HG03097 (cell line): ENCODE measurements at regions not wholly inside any gene's neighbourhood (a gene's known extent, or its start where the extent isn't known, plus 50 kb on each side); places are given as distances from the start of the nearest gene placed in this dataset.
"Not testable (repeated sequence)": the region's sequence is repeated elsewhere in the genome, so short reads cannot be mapped to it uniquely, and the experiment has no call there.

Experiments used
- ATAC-seq: cut with Tn5 transposase; IDR thresholded peaks from one replicate; pipeline ENCODE4 v1.9.1; 2021; ENCODE audit not compliant: unreplicated experiment, low FRiP score

GRCh38 chr4:1531683-1532548, 125.7 kb upstream of the NKX1-1 start:
- no peak for ATAC-seq

- ATAC-seq, result no peak
Measured at GRCh38 chr4:1530356-1530755, 124.1 kb upstream of the NKX1-1 start.

GRCh38 chr4:1524761-1525160, 118.5 kb upstream of the NKX1-1 start:
- ATAC-seq, result no peak

- ATAC-seq, result no peak
Measured at GRCh38 chr4:1523907-1524636, 117.8 kb upstream of the NKX1-1 start.

GRCh38 chr4:1523506-1523905, 117.3 kb upstream of the NKX1-1 start:
- ATAC-seq, result no peak

- ATAC-seq, result no peak
Measured at GRCh38 chr4:1523033-1523432, 116.8 kb upstream of the NKX1-1 start.

GRCh38 chr4:1522606-1523005, 116.4 kb upstream of the NKX1-1 start:
- ATAC-seq, result no peak

- ATAC-seq, result no peak
Measured at GRCh38 chr4:1521821-1522361, 115.6 kb upstream of the NKX1-1 start.

GRCh38 chr4:1520795-1521576, 114.7 kb upstream of the NKX1-1 start:
- ATAC-seq, result not testable (repeated sequence)

- no peak for ATAC-seq
Measured at GRCh38 chr4:1519787-1520661, 113.8 kb upstream of the NKX1-1 start.

- ATAC-seq, result no peak
Measured at GRCh38 chr4:1518997-1519700, 112.9 kb upstream of the NKX1-1 start.

- ATAC-seq, result no peak
Measured at GRCh38 chr4:1517592-1518411, 111.6 kb upstream of the NKX1-1 start.

GRCh38 chr4:1516881-1517480, 110.7 kb upstream of the NKX1-1 start:
- ATAC-seq, result no peak

- no peak for ATAC-seq
Measured at GRCh38 chr4:1516261-1516660, 110.0 kb upstream of the NKX1-1 start.

GRCh38 chr4:1515763-1516162, 109.5 kb upstream of the NKX1-1 start:
- ATAC-seq, result no peak

- ATAC-seq, result no peak
Measured at GRCh38 chr4:1515156-1515555, 108.9 kb upstream of the NKX1-1 start.

- no peak for ATAC-seq
Measured at GRCh38 chr4:1514612-1515011, 108.4 kb upstream of the NKX1-1 start.

GRCh38 chr4:1513936-1514483, 107.8 kb upstream of the NKX1-1 start:
- no peak for ATAC-seq
